ENCODE measurements at regions not wholly inside any gene's neighbourhood (a gene's known extent, or its start where the extent isn't known, plus 50 kb on each side); places are given as distances from the start of the nearest gene placed in this dataset.

GRCh38 chr9:129379181-129379836 lies 201.2 kb upstream of the IER5L start:
- DNase-seq, result no peak

GRCh38 chr9:129377931-129378661 lies 200.0 kb upstream of the IER5L start:
- DNase-seq, result peak; percentile 67

- DNase-seq, result no peak
Measured at GRCh38 chr9:129377181-129377580, 199.1 kb upstream of the IER5L start.

GRCh38 chr9:129375845-129376244 lies 197.8 kb upstream of the IER5L start:
- no peak for DNase-seq

- DNase-seq, result no peak
Measured at GRCh38 chr9:129374651-129375050, 196.6 kb upstream of the IER5L start.

DNA sequence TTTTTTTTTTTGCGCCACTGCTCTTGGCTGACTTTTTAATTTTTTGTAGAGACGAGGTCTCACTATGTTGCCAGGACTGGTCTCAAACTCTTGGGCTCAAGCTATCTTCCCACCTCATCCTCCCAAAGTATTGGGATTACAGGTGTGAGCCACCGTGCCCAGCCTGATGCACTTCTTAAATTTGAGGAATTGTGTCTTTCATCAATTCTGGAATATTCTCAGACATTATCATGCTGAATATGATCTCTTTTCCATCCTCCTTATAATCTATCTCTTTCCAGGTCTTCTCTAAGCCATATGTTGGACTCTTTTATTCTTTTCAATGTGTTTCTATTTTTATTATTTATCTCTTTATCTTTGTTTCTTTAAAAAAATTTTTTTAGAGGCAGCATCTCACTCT lies 196.2 kb upstream of the IER5L start:
- DNase-seq, result no peak

DNA sequence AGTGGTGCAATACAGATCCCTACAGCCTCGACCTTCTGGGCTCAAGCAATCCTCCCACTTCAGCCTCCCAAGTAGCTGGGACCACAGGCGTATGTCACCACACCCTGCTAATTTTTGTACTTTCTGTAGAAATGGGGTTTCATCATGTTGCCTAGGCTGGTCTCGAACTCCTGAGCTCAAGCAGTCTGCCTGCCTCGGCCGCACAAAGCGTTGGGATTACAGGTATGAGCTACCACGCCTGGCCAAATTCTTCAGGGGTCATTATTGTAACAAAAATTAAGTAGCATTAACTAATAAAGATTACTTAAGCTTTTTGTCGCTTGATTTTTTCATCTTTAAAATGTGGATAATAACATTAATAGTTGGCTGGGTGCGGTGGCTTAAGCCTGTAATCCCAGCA lies 195.3 kb upstream of the IER5L start:
- no peak for DNase-seq

- no peak for DNase-seq
Measured at GRCh38 chr9:129370770-129371169, 192.7 kb upstream of the IER5L start.

DNA sequence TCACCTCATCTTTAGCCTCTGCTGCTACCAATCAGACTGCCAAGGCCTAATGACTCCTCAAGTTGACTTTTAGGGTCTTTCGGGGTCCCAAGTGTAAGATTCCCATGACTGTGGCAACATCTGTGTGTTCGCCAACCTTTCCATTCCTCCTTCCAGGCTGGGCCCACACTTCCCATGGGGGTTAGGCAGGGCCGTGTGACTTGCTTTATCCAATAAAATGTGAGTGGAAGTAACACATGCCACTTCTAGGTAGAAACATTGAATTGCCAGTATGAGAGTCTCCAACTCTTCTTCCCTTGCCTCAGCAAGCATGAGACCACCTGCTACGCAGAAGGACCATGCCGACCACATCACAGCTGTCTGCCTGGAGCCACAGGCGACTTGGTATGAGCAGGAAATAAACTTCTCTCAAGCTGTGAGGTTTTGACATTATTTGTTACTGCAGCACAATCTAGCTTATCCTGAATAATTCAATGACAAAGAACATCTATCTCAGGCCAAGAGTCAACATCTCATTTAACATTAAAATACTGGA lies 190.4 kb upstream of the IER5L start:
- DNase-seq, result no peak

GRCh38 chr9:129367287-129367686 lies 189.2 kb upstream of the IER5L start:
- no peak for DNase-seq

- DNase-seq, result no peak
Measured at GRCh38 chr9:129365196-129365595, 187.1 kb upstream of the IER5L start.

- DNase-seq, result peak; percentile 25
Measured at GRCh38 chr9:129363216-129363873, 185.3 kb upstream of the IER5L start.

GRCh38 chr9:129362287-129363000 lies 184.4 kb upstream of the IER5L start:
- peak; percentile 52 for DNase-seq

DNA sequence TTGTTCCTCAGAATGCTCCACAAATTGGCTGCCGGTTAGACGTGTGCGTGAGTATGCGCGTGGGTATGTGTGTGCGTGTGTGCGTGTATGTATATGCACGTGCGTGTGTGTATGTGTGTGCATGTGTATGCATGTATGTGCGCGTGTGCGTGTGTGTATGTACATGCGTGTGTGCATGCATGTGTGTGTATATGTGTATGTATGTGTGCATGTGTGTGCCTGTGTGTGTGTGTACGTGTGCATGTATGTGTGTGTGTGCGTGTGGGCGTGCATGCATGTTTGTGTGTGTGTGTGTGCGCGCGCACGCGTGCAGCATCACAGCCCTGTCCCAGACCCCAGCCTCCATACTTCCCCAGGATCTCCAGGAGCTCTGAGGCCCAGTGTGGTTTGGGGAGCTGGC lies 183.1 kb upstream of the IER5L start:
- DNase-seq, result no peak

GRCh38 chr9:129359916-129360536 lies 182.0 kb upstream of the IER5L start:
- DNase-seq, result no peak

DNA sequence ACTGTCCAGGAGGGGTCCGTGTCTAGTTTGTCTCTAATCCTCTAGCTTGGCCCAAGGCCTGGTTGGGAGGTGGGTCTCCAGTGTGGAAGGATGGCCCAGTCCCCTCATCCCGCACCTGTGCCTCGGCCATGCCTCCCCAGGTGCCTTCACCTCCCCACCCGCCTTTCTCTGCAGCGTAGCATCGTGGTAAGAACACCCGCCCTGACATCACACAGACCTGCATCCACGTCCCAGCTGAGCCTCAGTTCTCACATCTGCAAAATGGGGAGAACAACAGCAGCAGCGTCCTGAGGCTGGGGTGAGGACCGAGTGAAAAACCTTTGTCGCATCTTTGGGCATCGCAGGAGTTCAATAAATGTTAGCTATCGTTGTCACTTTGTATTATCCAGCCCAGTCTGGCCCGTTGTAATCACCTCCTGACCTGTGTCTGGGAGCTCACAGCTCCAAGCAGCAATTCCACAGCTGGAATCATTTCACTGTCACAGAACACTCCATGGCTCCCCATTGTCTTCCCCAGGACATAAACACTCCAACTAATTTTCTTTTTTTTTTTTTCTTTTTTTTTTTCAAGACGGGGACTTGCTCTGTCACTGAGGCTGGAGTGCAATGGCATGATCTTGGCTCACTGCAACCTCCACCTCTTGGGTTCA lies 181.2 kb upstream of the IER5L start:
- DNase-seq, result no peak

GRCh38 chr9:129358621-129359154 lies 180.6 kb upstream of the IER5L start:
- no peak for DNase-seq

DNA sequence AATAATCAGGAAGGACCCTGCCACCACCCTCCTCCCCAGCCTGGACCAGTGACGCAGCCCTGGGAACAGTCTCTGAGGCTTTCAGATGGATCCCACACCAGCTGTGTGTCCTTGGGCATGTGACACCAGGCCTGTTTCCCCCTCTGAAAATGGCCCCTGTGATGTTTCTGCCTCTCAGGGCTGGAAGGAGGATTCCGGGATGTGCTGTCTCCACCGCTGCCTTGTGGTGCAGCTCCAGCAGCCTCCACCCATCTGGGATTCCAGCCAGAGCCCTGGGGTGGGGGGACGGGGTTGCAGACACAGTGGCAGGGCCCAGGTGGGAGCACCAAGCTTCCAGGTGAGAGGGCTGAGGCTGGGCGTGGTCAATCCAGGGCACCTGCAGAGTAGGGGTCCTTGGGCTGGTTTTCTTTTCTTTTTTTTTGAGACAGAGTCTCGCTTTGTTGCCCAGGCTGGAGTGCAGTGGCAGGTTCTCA lies 179.7 kb upstream of the IER5L start:
- no peak for DNase-seq

- no peak for DNase-seq
Measured at GRCh38 chr9:129356871-129357772, 179.1 kb upstream of the IER5L start.

DNA sequence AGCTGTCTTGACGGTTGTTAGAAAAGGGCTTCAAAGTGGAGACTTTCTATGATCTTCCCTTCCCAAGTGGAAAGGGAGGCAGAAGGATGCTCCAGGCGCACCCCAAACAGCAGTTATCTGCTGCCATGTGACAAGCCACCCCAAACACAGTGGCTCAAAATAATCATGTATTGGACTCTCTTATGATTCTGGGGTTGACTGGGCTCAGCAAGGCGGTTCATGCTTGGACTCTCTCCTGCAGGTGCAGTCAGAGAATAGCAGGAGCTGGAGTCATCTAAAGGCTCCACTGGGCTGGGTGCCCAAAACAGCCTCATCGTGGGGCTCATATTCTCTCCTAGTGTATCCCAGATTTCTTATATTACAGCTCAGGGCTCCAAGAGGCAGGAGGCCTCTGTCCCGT lies 177.6 kb upstream of the IER5L start:
- DNase-seq, result no peak

DNA sequence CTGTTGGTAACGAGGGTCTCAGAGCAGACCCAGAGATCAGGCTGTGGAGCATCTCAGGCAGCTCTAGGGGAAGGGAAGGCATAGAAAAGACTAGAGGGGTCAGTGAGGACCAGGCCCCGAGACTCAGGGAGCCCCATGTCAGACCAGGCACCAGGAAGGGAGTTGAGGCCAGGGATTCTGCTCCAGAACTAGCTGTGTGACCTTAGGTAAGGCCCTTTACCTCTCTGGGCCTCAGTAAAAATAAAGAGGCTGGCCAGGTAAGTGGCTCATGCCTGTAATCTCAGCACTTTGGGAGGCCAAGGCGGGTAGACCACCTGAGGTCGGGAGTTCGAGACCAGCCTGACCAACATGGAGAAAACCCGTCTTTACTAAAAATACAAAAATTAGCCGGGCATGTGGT lies 176.4 kb upstream of the IER5L start:
- DNase-seq, result no peak
